Fibroblast of lung (primary cell): ENCODE measurements at regions not wholly inside any gene's neighbourhood (a gene's known extent, or its start where the extent isn't known, plus 50 kb on each side); places are given as distances from the start of the nearest gene placed in this dataset.
"Not testable (repeated sequence)": the region's sequence is repeated elsewhere in the genome, so short reads cannot be mapped to it uniquely, and the experiment has no call there.

ENCODE experiments used
- EZH2 ChIP-seq: IDR thresholded peaks from 2 replicates; pipeline ENCODE4 v1.5.1; 2012; ENCODE audit warnings: low read length, control low read depth, mild to moderate bottlenecking; ENCODE audit errors: missing control alignments
- TF ChIP-seq, protein P1 (sequence below), 2 donors: IDR thresholded peaks in 1 of 2; conservative IDR thresholded peaks in 1 of 2; 1 replicate in 1 of 2; 2 replicates in 1 of 2; pipeline ENCODE4 v1.5.1; 2011 to 2012; ENCODE audit warnings: low read length in 2 of 2, control low read depth in 1 of 2, inconsistent platforms in 1 of 2, low read depth in 1 of 2, mild to moderate bottlenecking in 1 of 2

DNA sequence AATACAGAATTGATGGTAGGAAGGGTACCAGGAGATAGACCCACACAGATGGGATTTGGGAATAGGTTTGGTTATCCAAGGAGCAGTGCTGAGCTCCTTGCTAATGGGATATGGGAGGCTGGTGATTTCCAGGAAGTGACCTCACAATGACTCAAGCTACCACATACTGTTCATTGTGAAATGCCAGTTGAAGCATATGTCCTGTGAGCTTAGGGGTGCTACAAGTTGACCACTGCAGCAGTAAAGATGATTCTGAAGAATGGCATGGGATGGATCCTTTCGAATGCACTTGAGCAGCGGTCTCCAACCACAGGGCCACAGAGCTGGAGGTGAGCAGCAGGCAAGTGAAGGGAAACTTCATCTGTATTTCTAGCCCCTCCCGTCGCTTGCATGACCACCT is 158.2 kb downstream of the RALA start:
- TF ChIP-seq, protein P1, sequence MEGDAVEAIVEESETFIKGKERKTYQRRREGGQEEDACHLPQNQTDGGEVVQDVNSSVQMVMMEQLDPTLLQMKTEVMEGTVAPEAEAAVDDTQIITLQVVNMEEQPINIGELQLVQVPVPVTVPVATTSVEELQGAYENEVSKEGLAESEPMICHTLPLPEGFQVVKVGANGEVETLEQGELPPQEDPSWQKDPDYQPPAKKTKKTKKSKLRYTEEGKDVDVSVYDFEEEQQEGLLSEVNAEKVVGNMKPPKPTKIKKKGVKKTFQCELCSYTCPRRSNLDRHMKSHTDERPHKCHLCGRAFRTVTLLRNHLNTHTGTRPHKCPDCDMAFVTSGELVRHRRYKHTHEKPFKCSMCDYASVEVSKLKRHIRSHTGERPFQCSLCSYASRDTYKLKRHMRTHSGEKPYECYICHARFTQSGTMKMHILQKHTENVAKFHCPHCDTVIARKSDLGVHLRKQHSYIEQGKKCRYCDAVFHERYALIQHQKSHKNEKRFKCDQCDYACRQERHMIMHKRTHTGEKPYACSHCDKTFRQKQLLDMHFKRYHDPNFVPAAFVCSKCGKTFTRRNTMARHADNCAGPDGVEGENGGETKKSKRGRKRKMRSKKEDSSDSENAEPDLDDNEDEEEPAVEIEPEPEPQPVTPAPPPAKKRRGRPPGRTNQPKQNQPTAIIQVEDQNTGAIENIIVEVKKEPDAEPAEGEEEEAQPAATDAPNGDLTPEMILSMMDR (conservative IDR thresholded peaks at IDR 0.05 in 1 of 2, IDR thresholded peaks at IDR 0.05 in 1 of 2; ENCODE audit: low read depth in 1 of 2, low read length in 2 of 2) = not testable (repeated sequence)
- TF ChIP-seq EZH2 = not testable (repeated sequence)
